Fibroblast of skin of right biceps (primary cell): ENCODE measurements at regions not wholly inside any gene's neighbourhood (a gene's known extent, or its start where the extent isn't known, plus 50 kb on each side); places are given as distances from the start of the nearest gene placed in this dataset.

Experiments
- DNase-seq: peaks from one replicate; pipeline ENCODE4 v3.0.0-alpha.2; 2013

- DNase-seq: no peak
These were observed 379.0 kb upstream of the RNF32 start for GRCh38 chr7:156261581-156261980.

GRCh38 chr7:156257904-156258303 is 382.7 kb upstream of the RNF32 start:
- no peak for DNase-seq

GRCh38 chr7:156255635-156256034 is 384.9 kb upstream of the RNF32 start:
- no peak for DNase-seq

GRCh38 chr7:156251861-156252260 is 388.7 kb upstream of the RNF32 start:
- no peak for DNase-seq

GRCh38 chr7:156240532-156240931 is 400.0 kb upstream of the RNF32 start:
- DNase-seq: no peak

GRCh38 chr7:156238366-156239133 is 402.0 kb upstream of the RNF32 start:
- no peak for DNase-seq

GRCh38 chr7:156237614-156238013 is 403.0 kb upstream of the RNF32 start:
- DNase-seq: no peak

- DNase-seq: no peak
These were observed 403.5 kb upstream of the RNF32 start for GRCh38 chr7:156236936-156237599.

GRCh38 chr7:156236181-156236889 is 404.2 kb upstream of the RNF32 start:
- DNase-seq: no peak

GRCh38 chr7:156234666-156235494 is 405.7 kb upstream of the RNF32 start:
- DNase-seq: no peak

GRCh38 chr7:156234192-156234591 is 406.4 kb upstream of the RNF32 start:
- no peak for DNase-seq

GRCh38 chr7:156232931-156233705 is 407.5 kb upstream of the RNF32 start:
- no peak for DNase-seq

GRCh38 chr7:156230576-156230975 is 410.0 kb upstream of the RNF32 start:
- no peak for DNase-seq

GRCh38 chr7:156224833-156225225 is 412.6 kb upstream of the SHH start:
- DNase-seq: no peak

GRCh38 chr7:156223935-156224832 is 411.9 kb upstream of the SHH start:
- DNase-seq: no peak

- no peak for DNase-seq
These were observed 410.3 kb upstream of the SHH start for GRCh38 chr7:156222611-156223010.

- DNase-seq: no peak
These were observed 409.9 kb upstream of the SHH start for GRCh38 chr7:156222151-156222550.

- no peak for DNase-seq
These were observed 408.4 kb upstream of the SHH start for GRCh38 chr7:156220701-156221100.

GRCh38 chr7:156220078-156220605 is 407.9 kb upstream of the SHH start:
- no peak for DNase-seq

- DNase-seq: no peak
These were observed 407.2 kb upstream of the SHH start for GRCh38 chr7:156219307-156220077.
